RWPE1 (cell line): ENCODE measurements at regions not wholly inside any gene's neighbourhood (a gene's known extent, or its start where the extent isn't known, plus 50 kb on each side); places are given as distances from the start of the nearest gene placed in this dataset.

Experiments
- CTCF ChIA-PET: fragments of 350-600 bp; sonication (Branson Sonifier 250); formaldehyde crosslinking; extraction: SDS; loops from one replicate; lab custom pipeline; 2021; lab: Yijun Ruan, JAX
- POLR2A ChIA-PET: fragments of 400-600 bp; formaldehyde crosslinking; extraction: SDS; loops from one replicate; lab custom pipeline; 2020; ENCODE audit warnings: antibody characterized with exemption; ENCODE audit not compliant: low non-redundant PET; lab: Yijun Ruan, JAX
- DNase-seq: peaks from one replicate; pipeline ENCODE4 v3.0.0; 2012; ENCODE audit warnings: low spot score
- H3K27ac ChIP-seq: fragments of 450-650 bp; 2 replicates; pipeline ENCODE4 v1.5.1; 2017
- CTCF ChIP-seq: fragments of 450-650 bp; conservative IDR thresholded peaks from 2 replicates; pipeline ENCODE4 v1.5.1; 2017; ENCODE audit warnings: low read depth, mild to moderate bottlenecking

- no peak for DNase-seq
- no peak overlapping the region for H3K27ac ChIP-seq
- CTCF ChIA-PET: no interaction called here
- TF ChIP-seq CTCF: no peak
- POLR2A ChIA-PET: no interaction called here
Observed at GRCh38 chr12:102763061-102763460, 154.0 kb downstream of the PAH start.

GRCh38 chr12:102760322-102760721 is 156.7 kb downstream of the PAH start:
- H3K27ac ChIP-seq: no peak overlapping the region
- DNase-seq: no peak
- CTCF ChIA-PET: interaction anchor here (0.6 to 1.7 kb wide), 2 partner anchors 9 to 137 kb away, joined by 3 to 4 read pairs; no protein-coding TSS in a partner anchor
- POLR2A ChIA-PET: no interaction called here
- no peak for TF ChIP-seq CTCF

GRCh38 chr12:102759466-102759865 is 157.6 kb downstream of the PAH start:
- no peak for TF ChIP-seq CTCF
- no peak overlapping the region for H3K27ac ChIP-seq
- ChIA-PET POLR2A (no interaction called here), CTCF (interaction anchor here (0.6 to 1.7 kb wide), 2 partner anchors 10 to 136 kb away, joined by 3 to 4 read pairs; no protein-coding TSS in a partner anchor)
- DNase-seq: no peak

GRCh38 chr12:102757882-102758226 is 159.2 kb downstream of the PAH start:
- CTCF ChIA-PET: interaction anchor here (1.2 kb wide), 1 partner anchor 54 kb away, joined by 3 read pairs; no protein-coding TSS in a partner anchor
- TF ChIP-seq CTCF: no peak
- DNase-seq: no peak

GRCh38 chr12:102757154-102757881 is 159.7 kb downstream of the PAH start:
- CTCF ChIA-PET: interaction anchor here (1.2 kb wide), 1 partner anchor 54 kb away, joined by 3 read pairs; no protein-coding TSS in a partner anchor
- DNase-seq: no peak
- no peak overlapping the region for H3K27ac ChIP-seq
- POLR2A ChIA-PET: no interaction called here
- TF ChIP-seq CTCF: no peak

More at GRCh38 chr12:102757882-102758226, 159.2 kb downstream of the PAH start:
- POLR2A ChIA-PET: no interaction called here
- H3K27ac ChIP-seq: no peak overlapping the region

- ChIA-PET CTCF (no interaction called here), POLR2A (no interaction called here)
Observed at GRCh38 chr12:102756530-102756929, 160.5 kb downstream of the PAH start.

More at GRCh38 chr12:102756530-102756929, 160.5 kb downstream of the PAH start:
- no peak for DNase-seq
- no peak overlapping the region for H3K27ac ChIP-seq
- no peak for TF ChIP-seq CTCF
